HepG2 (cell line): ENCODE measurements at regions not wholly inside any gene's neighbourhood (a gene's known extent, or its start where the extent isn't known, plus 50 kb on each side); places are given as distances from the start of the nearest gene placed in this dataset.

Experiments
- ARNT2 ChIP-seq: sonication (generic); formaldehyde crosslinking; IDR thresholded peaks from 2 replicates; pipeline ENCODE4 v1.8.0; 2022; ENCODE audit warnings: mild to moderate bottlenecking, low read depth, missing genetic modification reagents, moderate library complexity
- DMAP1 ChIP-seq: IDR thresholded peaks from 2 replicates; pipeline ENCODE4 v1.6.1; 2016
- GZF1 ChIP-seq: sonication (generic); formaldehyde crosslinking; IDR thresholded peaks from 2 replicates; pipeline ENCODE4 v1.5.1; 2020; ENCODE audit warnings: mild to moderate bottlenecking, missing genetic modification reagents
- HMG20A ChIP-seq: IDR thresholded peaks from 2 replicates; pipeline ENCODE4 v1.6.1; 2016; ENCODE audit warnings: borderline replicate concordance
- IKZF4 ChIP-seq: sonication (generic); formaldehyde crosslinking; IDR thresholded peaks from 2 replicates; pipeline ENCODE4 v1.5.1; 2020; ENCODE audit warnings: borderline replicate concordance, mild to moderate bottlenecking, low read depth, missing genetic modification reagents; ENCODE audit errors: not compliant biosample characterization
- KDM5A ChIP-seq: fragments of 200-600 bp; sonication (generic); IDR thresholded peaks from 2 replicates; pipeline ENCODE4 v1.7.0; 2018; ENCODE audit warnings: antibody characterized with exemption, mild to moderate bottlenecking, low read length, borderline replicate concordance
- REL ChIP-seq: sonication (generic); formaldehyde crosslinking; conservative IDR thresholded peaks from 2 replicates; pipeline ENCODE4 v1.8.0; 2022; ENCODE audit warnings: mild to moderate bottlenecking, missing genetic modification reagents, moderate library complexity
- SAP130 ChIP-seq: IDR thresholded peaks from 2 replicates; pipeline ENCODE4 v1.6.1; 2016; ENCODE audit warnings: low read depth
- TAF1 ChIP-seq: sonication (generic); formaldehyde crosslinking; IDR thresholded peaks from 2 replicates; pipeline ENCODE4 v1.4.0; 2020; ENCODE audit warnings: missing genetic modification reagents
- ZMYM4 ChIP-seq: sonication (generic); formaldehyde crosslinking; IDR thresholded peaks from 2 replicates; pipeline ENCODE4 v1.8.1; 2023; ENCODE audit warnings: mild to moderate bottlenecking, missing genetic modification reagents
- ZNF263 ChIP-seq: sonication (generic); formaldehyde crosslinking; IDR thresholded peaks from 2 replicates; pipeline ENCODE4 v1.4.0; 2020; ENCODE audit warnings: missing genetic modification reagents
- ZNF3 ChIP-seq: IDR thresholded peaks from 2 replicates; pipeline ENCODE4 v1.7.0; 2017; ENCODE audit warnings: inconsistent platforms
- ZNF431 ChIP-seq: sonication (generic); formaldehyde crosslinking; IDR thresholded peaks from 2 replicates; pipeline ENCODE4 v1.9.0; 2022; ENCODE audit warnings: missing genetic modification reagents, low read depth, mild to moderate bottlenecking, borderline replicate concordance
- ZNF501 ChIP-seq: sonication (generic); formaldehyde crosslinking; IDR thresholded peaks from 2 replicates; pipeline ENCODE4 v1.5.1; 2020; ENCODE audit warnings: mild to moderate bottlenecking, moderate library complexity, missing genetic modification reagents
- ZNF782 ChIP-seq: sonication (generic); formaldehyde crosslinking; IDR thresholded peaks from 2 replicates; pipeline ENCODE4 v1.4.0; 2020; ENCODE audit warnings: missing genetic modification reagents, mild to moderate bottlenecking, borderline replicate concordance
- TF ChIP-seq, protein P1 (sequence below): sonication (generic); formaldehyde crosslinking; IDR thresholded peaks from 2 replicates; pipeline ENCODE4 v1.9.0; 2021; ENCODE audit warnings: missing genetic modification reagents, mild to moderate bottlenecking, borderline replicate concordance
- TF ChIP-seq, protein P2 (sequence below), 2 experiments: sonication (generic) in 1 of 2; formaldehyde crosslinking in 1 of 2; IDR thresholded peaks; 2 replicates each; pipeline versions ENCODE4 v1.4.0 to v1.6.1; 2018 to 2020; ENCODE audit warnings: missing genetic modification reagents in 2 of 2, borderline replicate concordance in 1 of 2, low read depth in 1 of 2, mild to moderate bottlenecking in 1 of 2, missing biosample characterization in 1 of 2
- TF ChIP-seq, protein P3 (sequence below): sonication (generic); formaldehyde crosslinking; IDR thresholded peaks from 2 replicates; pipeline ENCODE4 v1.9.0; 2021; ENCODE audit warnings: missing genetic modification reagents, mild to moderate bottlenecking, borderline replicate concordance
- TF ChIP-seq, protein P4 (sequence below): IDR thresholded peaks from 2 replicates; pipeline ENCODE4 v1.6.1; 2016; ENCODE audit warnings: low read depth, borderline replicate concordance
- TF ChIP-seq, protein P5 (sequence below): sonication (generic); formaldehyde crosslinking; IDR thresholded peaks from 2 replicates; pipeline ENCODE4 v1.8.0; 2022; ENCODE audit warnings: mild to moderate bottlenecking, missing genetic modification reagents, moderate library complexity
- TF ChIP-seq, protein P6 (sequence below): sonication (generic); formaldehyde crosslinking; IDR thresholded peaks from 2 replicates; pipeline ENCODE4 v1.5.0; 2020; ENCODE audit warnings: missing genetic modification reagents
- TF ChIP-seq, protein P7 (sequence below): sonication (generic); IDR thresholded peaks from 2 replicates; pipeline ENCODE4 v1.6.1; 2016; ENCODE audit warnings: low read depth, borderline replicate concordance

DNA sequence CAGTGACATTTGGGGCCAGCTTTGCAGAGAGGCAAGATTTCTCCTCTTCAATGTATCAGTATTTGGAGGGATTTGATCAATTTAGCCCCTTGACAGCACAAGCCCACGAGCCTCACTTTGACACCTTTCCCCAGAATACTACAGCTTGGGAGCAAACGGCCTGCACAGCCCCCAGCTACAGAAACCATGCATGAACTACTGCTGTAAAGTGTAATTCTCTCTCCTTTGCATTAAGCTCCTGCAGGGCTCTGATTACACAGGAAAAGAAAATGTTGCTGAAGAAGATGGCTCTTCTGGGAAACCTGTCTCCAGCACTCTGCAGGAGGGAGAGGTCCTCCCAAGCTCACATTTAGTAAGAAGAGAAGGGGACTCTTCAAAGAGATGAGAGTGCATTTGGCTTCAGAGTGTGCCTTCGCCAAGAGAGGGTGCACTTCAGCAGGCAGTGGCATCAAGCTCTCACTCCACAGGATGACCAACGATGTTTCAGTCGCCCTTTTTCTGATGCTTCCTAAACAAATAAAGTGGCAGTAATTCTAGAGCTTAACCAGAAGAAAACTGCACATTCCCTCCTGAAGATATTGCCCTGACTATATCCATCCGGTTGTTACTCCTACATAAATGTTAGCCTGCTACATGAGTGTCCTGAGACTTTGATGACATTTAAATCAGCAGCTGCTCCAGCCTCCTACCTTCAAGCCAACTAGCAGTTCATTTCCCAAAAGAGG, 272.2 kb downstream of the AUH start (continued):
- TF ChIP-seq, protein P1, sequence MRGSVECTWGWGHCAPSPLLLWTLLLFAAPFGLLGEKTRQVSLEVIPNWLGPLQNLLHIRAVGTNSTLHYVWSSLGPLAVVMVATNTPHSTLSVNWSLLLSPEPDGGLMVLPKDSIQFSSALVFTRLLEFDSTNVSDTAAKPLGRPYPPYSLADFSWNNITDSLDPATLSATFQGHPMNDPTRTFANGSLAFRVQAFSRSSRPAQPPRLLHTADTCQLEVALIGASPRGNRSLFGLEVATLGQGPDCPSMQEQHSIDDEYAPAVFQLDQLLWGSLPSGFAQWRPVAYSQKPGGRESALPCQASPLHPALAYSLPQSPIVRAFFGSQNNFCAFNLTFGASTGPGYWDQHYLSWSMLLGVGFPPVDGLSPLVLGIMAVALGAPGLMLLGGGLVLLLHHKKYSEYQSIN (CRISPR knock-in tag): no peak
- no peak for TF ChIP-seq SAP130 (CRISPR knock-in tag)
- TF ChIP-seq ZMYM4 (CRISPR knock-in tag): peak; percentile 46
- TF ChIP-seq ZNF263 (CRISPR knock-in tag): no peak
- no peak for TF ChIP-seq REL
- no peak for TF ChIP-seq KDM5A
- no peak for TF ChIP-seq GZF1 (CRISPR knock-in tag)
- no peak for TF ChIP-seq TAF1 (CRISPR knock-in tag)
- TF ChIP-seq ZNF782 (CRISPR knock-in tag): no peak
- TF ChIP-seq DMAP1 (CRISPR knock-in tag): no peak
- TF ChIP-seq, protein P2, sequence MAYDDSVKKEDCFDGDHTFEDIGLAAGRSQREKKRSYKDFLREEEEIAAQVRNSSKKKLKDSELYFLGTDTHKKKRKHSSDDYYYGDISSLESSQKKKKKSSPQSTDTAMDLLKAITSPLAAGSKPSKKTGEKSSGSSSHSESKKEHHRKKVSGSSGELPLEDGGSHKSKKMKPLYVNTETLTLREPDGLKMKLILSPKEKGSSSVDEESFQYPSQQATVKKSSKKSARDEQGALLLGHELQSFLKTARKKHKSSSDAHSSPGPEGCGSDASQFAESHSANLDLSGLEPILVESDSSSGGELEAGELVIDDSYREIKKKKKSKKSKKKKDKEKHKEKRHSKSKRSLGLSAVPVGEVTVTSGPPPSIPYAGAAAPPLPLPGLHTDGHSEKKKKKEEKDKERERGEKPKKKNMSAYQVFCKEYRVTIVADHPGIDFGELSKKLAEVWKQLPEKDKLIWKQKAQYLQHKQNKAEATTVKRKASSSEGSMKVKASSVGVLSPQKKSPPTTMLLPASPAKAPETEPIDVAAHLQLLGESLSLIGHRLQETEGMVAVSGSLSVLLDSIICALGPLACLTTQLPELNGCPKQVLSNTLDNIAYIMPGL (CRISPR knock-in tag; IDR thresholded peaks at IDR 0.05; ENCODE audit: borderline replicate concordance in 1 of 2, low read depth in 1 of 2): 0 out of 4 replicates have a peak, but pooled peaks have one; percentile 21 to 32
- TF ChIP-seq, protein P3, sequence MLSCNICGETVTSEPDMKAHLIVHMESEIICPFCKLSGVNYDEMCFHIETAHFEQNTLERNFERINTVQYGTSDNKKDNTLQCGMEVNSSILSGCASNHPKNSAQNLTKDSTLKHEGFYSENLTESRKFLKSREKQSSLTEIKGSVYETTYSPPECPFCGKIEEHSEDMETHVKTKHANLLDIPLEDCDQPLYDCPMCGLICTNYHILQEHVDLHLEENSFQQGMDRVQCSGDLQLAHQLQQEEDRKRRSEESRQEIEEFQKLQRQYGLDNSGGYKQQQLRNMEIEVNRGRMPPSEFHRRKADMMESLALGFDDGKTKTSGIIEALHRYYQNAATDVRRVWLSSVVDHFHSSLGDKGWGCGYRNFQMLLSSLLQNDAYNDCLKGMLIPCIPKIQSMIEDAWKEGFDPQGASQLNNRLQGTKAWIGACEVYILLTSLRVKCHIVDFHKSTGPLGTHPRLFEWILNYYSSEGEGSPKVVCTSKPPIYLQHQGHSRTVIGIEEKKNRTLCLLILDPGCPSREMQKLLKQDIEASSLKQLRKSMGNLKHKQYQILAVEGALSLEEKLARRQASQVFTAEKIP (CRISPR knock-in tag): no peak
- TF ChIP-seq HMG20A: no peak
- TF ChIP-seq, protein P4, sequence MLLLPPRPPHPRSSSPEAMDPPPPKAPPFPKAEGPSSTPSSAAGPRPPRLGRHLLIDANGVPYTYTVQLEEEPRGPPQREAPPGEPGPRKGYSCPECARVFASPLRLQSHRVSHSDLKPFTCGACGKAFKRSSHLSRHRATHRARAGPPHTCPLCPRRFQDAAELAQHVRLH (CRISPR knock-in tag): 0 out of 2 replicates have a peak, but pooled peaks have one; percentile 20
- TF ChIP-seq, protein P5, sequence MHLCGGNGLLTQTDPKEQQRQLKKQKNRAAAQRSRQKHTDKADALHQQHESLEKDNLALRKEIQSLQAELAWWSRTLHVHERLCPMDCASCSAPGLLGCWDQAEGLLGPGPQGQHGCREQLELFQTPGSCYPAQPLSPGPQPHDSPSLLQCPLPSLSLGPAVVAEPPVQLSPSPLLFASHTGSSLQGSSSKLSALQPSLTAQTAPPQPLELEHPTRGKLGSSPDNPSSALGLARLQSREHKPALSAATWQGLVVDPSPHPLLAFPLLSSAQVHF (CRISPR knock-in tag): no peak
- TF ChIP-seq, protein P6, sequence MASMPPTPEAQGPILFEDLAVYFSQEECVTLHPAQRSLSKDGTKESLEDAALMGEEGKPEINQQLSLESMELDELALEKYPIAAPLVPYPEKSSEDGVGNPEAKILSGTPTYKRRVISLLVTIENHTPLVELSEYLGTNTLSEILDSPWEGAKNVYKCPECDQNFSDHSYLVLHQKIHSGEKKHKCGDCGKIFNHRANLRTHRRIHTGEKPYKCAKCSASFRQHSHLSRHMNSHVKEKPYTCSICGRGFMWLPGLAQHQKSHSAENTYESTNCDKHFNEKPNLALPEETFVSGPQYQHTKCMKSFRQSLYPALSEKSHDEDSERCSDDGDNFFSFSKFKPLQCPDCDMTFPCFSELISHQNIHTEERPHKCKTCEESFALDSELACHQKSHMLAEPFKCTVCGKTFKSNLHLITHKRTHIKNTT (CRISPR knock-in tag): no peak
- TF ChIP-seq ZNF3: no peak
- no peak for TF ChIP-seq ZNF501 (CRISPR knock-in tag)
- peak; percentile 15 for TF ChIP-seq IKZF4
- no peak for TF ChIP-seq ARNT2
- TF ChIP-seq, protein P7, sequence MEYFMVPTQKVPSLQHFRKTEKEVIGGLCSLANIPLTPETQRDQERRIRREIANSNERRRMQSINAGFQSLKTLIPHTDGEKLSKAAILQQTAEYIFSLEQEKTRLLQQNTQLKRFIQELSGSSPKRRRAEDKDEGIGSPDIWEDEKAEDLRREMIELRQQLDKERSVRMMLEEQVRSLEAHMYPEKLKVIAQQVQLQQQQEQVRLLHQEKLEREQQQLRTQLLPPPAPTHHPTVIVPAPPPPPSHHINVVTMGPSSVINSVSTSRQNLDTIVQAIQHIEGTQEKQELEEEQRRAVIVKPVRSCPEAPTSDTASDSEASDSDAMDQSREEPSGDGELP: no peak
- no peak for TF ChIP-seq ZNF431 (CRISPR knock-in tag)
